Vagina (tissue), 2 donors: ENCODE measurements at regions not wholly inside any gene's neighbourhood (a gene's known extent, or its start where the extent isn't known, plus 50 kb on each side); places are given as distances from the start of the nearest gene placed in this dataset.

Experiments
- DNase-seq, 2 donors: peaks; one replicate each; pipeline ENCODE4 v3.0.0-alpha.2; 2017; ENCODE audit errors: extremely low spot score in 2 of 2
- H3K27ac ChIP-seq: fragments of 200-600 bp; sonication (generic); one replicate; pipeline ENCODE4 v1.5.1; 2019
- H3K27me3 ChIP-seq: fragments of 200-600 bp; sonication (generic); one replicate; pipeline ENCODE4 v1.5.1; 2019
- H3K36me3 ChIP-seq, 2 donors: fragments of 200-600 bp; sonication (generic); one replicate each; pipeline ENCODE4 v1.5.1; 2017 to 2019
- H3K4me1 ChIP-seq: fragments of 200-600 bp; sonication (generic); one replicate; pipeline ENCODE4 v1.5.1; 2019
- H3K4me3 ChIP-seq, 2 donors: fragments of 200-600 bp; sonication (generic); 1 replicate in 1 of 2; 2 replicates in 1 of 2; pipeline ENCODE4 v1.5.1; 2016 to 2019
- H3K9me3 ChIP-seq: fragments of 200-600 bp; sonication (generic); one replicate; pipeline ENCODE4 v1.5.1; 2019
- POLR2A ChIP-seq, 2 donors: fragments of 450-650 bp; IDR thresholded peaks; one replicate each; pipeline ENCODE4 v1.6.1; 2017; ENCODE audit warnings: antibody characterized with exemption in 2 of 2, mild to moderate bottlenecking in 2 of 2, moderate library complexity in 2 of 2
- POLR2AphosphoS5 ChIP-seq, 2 donors: sonication (generic); formaldehyde crosslinking; IDR thresholded peaks; one replicate each; pipeline ENCODE4 v1.9.0; 2017; ENCODE audit warnings: antibody characterized with exemption in 2 of 2, mild to moderate bottlenecking in 2 of 2, low read depth in 1 of 2; ENCODE audit not compliant: insufficient read depth in 1 of 2
- intact Hi-C: fragments of 100-400 bp; cut with DNase I; formaldehyde crosslinking; loops from one replicate; pipeline ENCODE4 v1.15.1; 2023
- TF ChIP-seq, protein P1 (sequence below), 3 experiments: fragments of 450-650 bp in 2 of 3; fragments of 200-600 bp in 1 of 3; sonication (generic) in 1 of 3; IDR thresholded peaks; one replicate each; pipeline ENCODE4 v1.5.1; 2017 to 2019; ENCODE audit warnings: antibody characterized with exemption in 3 of 3, mild to moderate bottlenecking in 2 of 3, moderate library complexity in 2 of 3

DNA sequence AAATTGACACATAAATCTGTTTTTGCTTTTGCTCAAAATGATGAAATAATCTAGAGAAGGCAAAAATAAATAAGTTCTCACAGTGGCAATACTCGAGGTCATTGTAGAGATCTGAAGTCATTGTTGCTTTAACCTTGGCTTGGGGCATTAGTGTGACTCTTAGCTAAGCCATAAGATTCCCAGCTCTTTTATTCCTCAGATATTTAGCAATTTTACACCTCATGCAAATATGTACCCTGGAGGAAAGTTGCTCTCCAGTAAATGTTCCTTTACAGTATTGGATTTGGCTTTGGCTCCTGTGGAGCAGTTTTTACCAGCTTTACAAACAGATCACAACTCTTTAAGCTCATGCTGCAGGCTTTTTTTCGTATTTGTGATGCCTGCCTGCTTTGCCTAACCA lies 134.2 kb upstream of the NABP1 start:
- H3K27me3 ChIP-seq = no peaks in the 10 kb centered on the region
- H3K27ac ChIP-seq = no peak overlapping the region
- intact Hi-C loops = no loop called here
- no peaks in the 10 kb centered on the region for H3K4me1 ChIP-seq
- TF ChIP-seq POLR2A (IDR thresholded peaks at IDR 0.05) = no peak
- TF ChIP-seq, protein P1, sequence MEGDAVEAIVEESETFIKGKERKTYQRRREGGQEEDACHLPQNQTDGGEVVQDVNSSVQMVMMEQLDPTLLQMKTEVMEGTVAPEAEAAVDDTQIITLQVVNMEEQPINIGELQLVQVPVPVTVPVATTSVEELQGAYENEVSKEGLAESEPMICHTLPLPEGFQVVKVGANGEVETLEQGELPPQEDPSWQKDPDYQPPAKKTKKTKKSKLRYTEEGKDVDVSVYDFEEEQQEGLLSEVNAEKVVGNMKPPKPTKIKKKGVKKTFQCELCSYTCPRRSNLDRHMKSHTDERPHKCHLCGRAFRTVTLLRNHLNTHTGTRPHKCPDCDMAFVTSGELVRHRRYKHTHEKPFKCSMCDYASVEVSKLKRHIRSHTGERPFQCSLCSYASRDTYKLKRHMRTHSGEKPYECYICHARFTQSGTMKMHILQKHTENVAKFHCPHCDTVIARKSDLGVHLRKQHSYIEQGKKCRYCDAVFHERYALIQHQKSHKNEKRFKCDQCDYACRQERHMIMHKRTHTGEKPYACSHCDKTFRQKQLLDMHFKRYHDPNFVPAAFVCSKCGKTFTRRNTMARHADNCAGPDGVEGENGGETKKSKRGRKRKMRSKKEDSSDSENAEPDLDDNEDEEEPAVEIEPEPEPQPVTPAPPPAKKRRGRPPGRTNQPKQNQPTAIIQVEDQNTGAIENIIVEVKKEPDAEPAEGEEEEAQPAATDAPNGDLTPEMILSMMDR (IDR thresholded peaks at IDR 0.05) = no peak
- TF ChIP-seq POLR2AphosphoS5 (IDR thresholded peaks at IDR 0.05; ENCODE audit: insufficient read depth in 1 of 2, low read depth in 1 of 2) = no peak
- H3K36me3 ChIP-seq = no peaks in the 10 kb centered on the region
- DNase-seq = no peak
- H3K9me3 ChIP-seq = peaks cover 3% of the 10 kb centered on the region
- H3K4me3 ChIP-seq = no peak overlapping the region

DNA sequence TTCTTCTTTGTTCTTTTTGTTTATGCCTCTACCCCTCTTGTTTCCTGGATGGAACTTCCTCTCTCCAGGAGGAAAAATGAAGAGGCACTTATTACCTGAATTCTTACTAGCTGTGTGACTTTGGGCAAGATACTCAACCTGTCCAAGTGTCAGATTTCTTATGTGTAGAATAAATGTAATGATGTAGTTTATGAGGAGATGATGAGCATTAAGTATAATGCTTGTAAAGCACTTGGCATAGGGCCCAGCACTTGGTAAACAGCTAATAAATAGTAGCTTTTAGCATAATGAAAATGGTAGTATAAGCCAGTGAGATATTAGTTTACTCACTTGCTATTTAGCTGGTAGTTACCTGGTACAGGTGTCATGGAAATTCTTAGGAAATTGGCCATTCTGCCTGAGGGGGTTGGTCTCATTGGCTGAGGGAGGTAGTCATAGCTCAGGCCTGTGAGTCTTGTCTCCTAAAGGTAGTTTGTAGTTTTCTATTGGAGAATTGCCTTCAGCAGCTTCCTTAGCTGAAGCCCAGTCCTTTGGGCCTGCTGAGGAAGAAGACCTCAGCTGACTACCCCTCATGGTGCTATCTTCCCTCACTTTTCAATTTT lies 133.4 kb upstream of the NABP1 start:
- H3K27ac ChIP-seq = no peak overlapping the region
- no peak for DNase-seq
- no peak overlapping the region for H3K4me3 ChIP-seq
- no peaks in the 10 kb centered on the region for H3K27me3 ChIP-seq
- H3K9me3 ChIP-seq = peaks cover 3% of the 10 kb centered on the region
- TF ChIP-seq, protein P1 (IDR thresholded peaks at IDR 0.05) = no peak
- TF ChIP-seq POLR2AphosphoS5 (IDR thresholded peaks at IDR 0.05; ENCODE audit: insufficient read depth in 1 of 2, low read depth in 1 of 2) (no peak), POLR2A (IDR thresholded peaks at IDR 0.05) (no peak)
- H3K36me3 ChIP-seq = no peaks in the 10 kb centered on the region
- intact Hi-C loops = no loop called here
- no peaks in the 10 kb centered on the region for H3K4me1 ChIP-seq

DNA sequence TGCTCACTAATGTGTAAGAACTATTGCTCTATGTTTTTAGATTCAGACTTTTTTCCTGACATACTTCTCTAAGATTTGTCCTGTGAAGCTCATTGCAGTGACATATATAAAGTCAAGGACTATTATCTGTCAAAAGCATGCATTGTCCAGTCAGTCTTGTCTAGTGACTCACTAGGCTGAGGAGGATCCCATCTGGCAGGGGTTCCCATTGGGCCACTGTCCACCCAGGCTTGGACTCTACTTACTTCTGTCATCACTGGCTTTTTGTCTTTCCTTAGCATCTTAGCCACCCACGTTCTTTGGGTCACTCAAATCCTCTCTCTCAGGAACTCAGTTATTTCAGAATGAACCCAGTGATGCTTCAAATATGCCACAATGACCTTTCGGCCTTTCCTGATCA lies 132.6 kb upstream of the NABP1 start:
- intact Hi-C loops = no loop called here
- no peak for DNase-seq
- Histone ChIP-seq H3K27ac (no peak overlapping the region), H3K36me3 (no peaks in the 10 kb centered on the region), H3K9me3 (peaks cover 3% of the 10 kb centered on the region), H3K4me3 (no peak overlapping the region), H3K27me3 (no peaks in the 10 kb centered on the region), H3K4me1 (no peaks in the 10 kb centered on the region)
- TF ChIP-seq, protein P1 (IDR thresholded peaks at IDR 0.05) = no peak
- no peak for TF ChIP-seq POLR2A (IDR thresholded peaks at IDR 0.05)
- no peak for TF ChIP-seq POLR2AphosphoS5 (IDR thresholded peaks at IDR 0.05; ENCODE audit: insufficient read depth in 1 of 2, low read depth in 1 of 2)

DNA sequence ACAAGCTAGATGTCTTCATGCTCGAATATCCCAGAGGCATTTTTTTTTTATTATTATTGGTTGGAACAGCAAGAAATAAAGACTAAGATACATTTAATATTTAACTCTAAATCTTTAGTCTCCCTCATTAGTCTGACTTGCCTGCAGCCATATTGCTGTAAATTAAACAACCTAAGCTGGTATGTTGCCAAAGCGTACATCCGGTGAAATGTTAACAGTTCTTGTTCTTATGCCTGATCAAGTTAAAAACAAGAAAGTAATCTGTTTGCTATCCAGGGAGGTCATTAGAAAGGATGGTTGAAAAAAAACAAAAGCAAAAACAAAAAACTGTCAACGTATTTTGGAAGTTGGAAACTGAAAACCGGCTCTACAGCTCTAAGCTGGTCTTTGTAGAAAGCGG lies 125.9 kb upstream of the NABP1 start:
- peaks cover 3% of the 10 kb centered on the region for H3K4me1 ChIP-seq
- H3K27me3 ChIP-seq = no peaks in the 10 kb centered on the region
- H3K4me3 ChIP-seq = peak overlapping the region in 1 of 2 donors; percentile 1
- TF ChIP-seq, protein P1 (IDR thresholded peaks at IDR 0.05) = no peak
- TF ChIP-seq POLR2A (IDR thresholded peaks at IDR 0.05) = no peak
- TF ChIP-seq POLR2AphosphoS5 (IDR thresholded peaks at IDR 0.05; ENCODE audit: insufficient read depth in 1 of 2, low read depth in 1 of 2) = no peak
- H3K27ac ChIP-seq = no peak overlapping the region
- no peak for DNase-seq
- no peaks in the 10 kb centered on the region for H3K36me3 ChIP-seq
- H3K9me3 ChIP-seq = no peaks in the 10 kb centered on the region
- intact Hi-C loops = no loop called here

DNA sequence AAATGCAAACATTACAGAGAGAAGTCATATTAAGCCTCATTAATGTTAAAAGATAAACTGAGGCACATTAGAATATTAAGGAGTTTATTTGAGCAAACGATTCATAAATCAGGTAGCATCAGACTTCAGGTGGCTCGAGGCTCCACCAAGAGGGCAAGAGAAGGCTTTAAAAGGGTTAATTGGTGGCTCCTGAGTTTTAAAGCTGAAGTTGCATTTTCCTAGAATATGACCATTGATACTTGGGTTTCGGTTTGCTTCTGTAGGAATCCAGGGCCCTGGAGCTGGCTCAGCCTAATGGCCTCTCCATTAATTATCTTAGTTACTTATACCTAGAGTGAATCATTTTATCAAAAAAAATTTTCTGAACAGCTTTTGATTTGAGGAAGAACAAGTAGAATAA lies 123.7 kb upstream of the NABP1 start:
- peaks cover 3% of the 10 kb centered on the region for H3K4me1 ChIP-seq
- intact Hi-C loops = no loop called here
- H3K4me3 ChIP-seq = no peak overlapping the region
- H3K27ac ChIP-seq = no peak overlapping the region
- DNase-seq = no peak
- TF ChIP-seq, protein P1 (IDR thresholded peaks at IDR 0.05) = no peak
- no peak for TF ChIP-seq POLR2A (IDR thresholded peaks at IDR 0.05)
- no peak for TF ChIP-seq POLR2AphosphoS5 (IDR thresholded peaks at IDR 0.05; ENCODE audit: insufficient read depth in 1 of 2, low read depth in 1 of 2)
- H3K36me3 ChIP-seq = no peaks in the 10 kb centered on the region
- H3K9me3 ChIP-seq = no peaks in the 10 kb centered on the region
- no peaks in the 10 kb centered on the region for H3K27me3 ChIP-seq
